Astrocyte (in vitro differentiated cells and primary cell): ENCODE measurements at regions not wholly inside any gene's neighbourhood (a gene's known extent, or its start where the extent isn't known, plus 50 kb on each side); places are given as distances from the start of the nearest gene placed in this dataset.

Experiments
- CTCF ChIP-seq: IDR thresholded peaks from 2 replicates; pipeline ENCODE4 v1.5.1; 2011; ENCODE audit warnings: low read depth, mild to moderate bottlenecking, inconsistent platforms, low read length, moderate library complexity; ENCODE audit not compliant: insufficient read depth
- EZH2 ChIP-seq: IDR thresholded peaks from 2 replicates; pipeline ENCODE4 v1.6.1; 2012; ENCODE audit warnings: mild to moderate bottlenecking, low read length, inconsistent platforms; ENCODE audit not compliant: insufficient read depth

DNA sequence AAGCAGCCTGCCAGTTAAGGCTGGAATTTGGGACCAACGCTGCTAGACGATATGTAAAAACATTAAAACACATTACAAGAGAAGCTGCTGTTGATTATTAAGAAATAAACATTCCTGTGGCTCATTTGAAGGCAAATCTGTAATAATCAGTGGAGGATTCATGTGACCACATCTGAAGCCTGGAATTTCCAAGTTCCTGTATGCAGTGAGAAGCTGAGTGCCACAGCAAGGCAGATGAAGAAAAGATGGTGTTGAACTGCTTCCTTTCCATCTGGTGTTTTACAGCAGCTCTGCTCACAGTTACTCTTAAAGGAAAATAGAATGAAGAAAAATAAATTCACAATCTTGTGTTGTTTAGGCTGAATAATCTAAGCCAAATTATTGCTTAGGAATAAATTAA, 139.3 kb upstream of the ROBO2 start:
- TF ChIP-seq CTCF (no peak), EZH2 (no peak)
